Astrocyte (in vitro differentiated cells and primary cell): ENCODE measurements at regions not wholly inside any gene's neighbourhood (a gene's known extent, or its start where the extent isn't known, plus 50 kb on each side); places are given as distances from the start of the nearest gene placed in this dataset.

Source experiments
- DNase-seq: peaks from one replicate; pipeline ENCODE4 v3.0.0-alpha.2; 2010; ENCODE audit warnings: low read depth
- FAIRE-seq: peaks from 2 replicates; lab custom pipeline; 2011; peaks lifted over from hg19 to GRCh38; lab: Jason Lieb, UNC
- H2AFZ ChIP-seq: 2 replicates; pipeline ENCODE4 v1.6.0; 2012; ENCODE audit warnings: low read depth, low read length, inconsistent platforms
- H3K27ac ChIP-seq: 2 replicates; pipeline ENCODE4 v1.5.1; 2011; ENCODE audit warnings: low read depth, low read length, inconsistent platforms
- H3K27me3 ChIP-seq: 2 replicates; pipeline ENCODE4 v1.6.0; 2011; ENCODE audit warnings: low read length, inconsistent platforms; ENCODE audit not compliant: insufficient read depth
- H3K36me3 ChIP-seq: 2 replicates; pipeline ENCODE4 v1.5.1; 2011; ENCODE audit warnings: low read length, inconsistent platforms; ENCODE audit not compliant: insufficient read depth
- H3K4me1 ChIP-seq: 2 replicates; pipeline ENCODE4 v1.5.1; 2011; ENCODE audit warnings: low read length, inconsistent platforms; ENCODE audit not compliant: insufficient read depth
- H3K4me2 ChIP-seq: 2 replicates; pipeline ENCODE4 v1.6.0; 2012; ENCODE audit warnings: low read length, inconsistent platforms
- H3K4me3 ChIP-seq: 2 replicates; pipeline ENCODE4 v1.5.1; 2011; ENCODE audit warnings: low read depth, mild to moderate bottlenecking, low read length, inconsistent platforms; ENCODE audit not compliant: insufficient read depth
- H3K79me2 ChIP-seq: 2 replicates; pipeline ENCODE4 v1.6.0; 2012; ENCODE audit warnings: mild to moderate bottlenecking, low read length, inconsistent platforms; ENCODE audit not compliant: insufficient read depth
- H3K9ac ChIP-seq: 2 replicates; pipeline ENCODE4 v1.6.0; 2012; ENCODE audit warnings: mild to moderate bottlenecking, low read length, inconsistent platforms
- H3K9me3 ChIP-seq: 2 replicates; pipeline ENCODE4 v1.5.1; 2012; ENCODE audit warnings: low read depth, mild to moderate bottlenecking, low read length, inconsistent platforms; ENCODE audit not compliant: insufficient read depth
- H4K20me1 ChIP-seq: 2 replicates; pipeline ENCODE4 v1.6.0; 2012; ENCODE audit warnings: low read length, inconsistent platforms; ENCODE audit not compliant: insufficient read depth
- H3K27ac Mint-ChIP-seq: one replicate; pipeline ENCODE4 v1.8.0; 2021; ENCODE audit warnings: mild to moderate bottlenecking, mixed read lengths; ENCODE audit not compliant: unreplicated experiment
- H3K27me3 Mint-ChIP-seq: one replicate; pipeline ENCODE4 v1.8.0; 2021; ENCODE audit warnings: low read depth, mixed read lengths; ENCODE audit not compliant: unreplicated experiment
- H3K36me3 Mint-ChIP-seq: one replicate; pipeline ENCODE4 v1.8.0; 2021; ENCODE audit warnings: low read depth, mixed read lengths; ENCODE audit not compliant: unreplicated experiment
- H3K4me1 Mint-ChIP-seq: one replicate; pipeline ENCODE4 v1.8.0; 2021; ENCODE audit warnings: low read depth, mixed read lengths; ENCODE audit not compliant: unreplicated experiment
- H3K4me3 Mint-ChIP-seq: one replicate; pipeline ENCODE4 v1.8.0; 2021; ENCODE audit warnings: mild to moderate bottlenecking, moderate library complexity, mixed read lengths; ENCODE audit not compliant: unreplicated experiment
- H3K9me3 Mint-ChIP-seq: one replicate; pipeline ENCODE4 v1.8.0; 2021; ENCODE audit warnings: mild to moderate bottlenecking, mixed read lengths; ENCODE audit not compliant: unreplicated experiment
- EZH2 ChIP-seq: IDR thresholded peaks from 2 replicates; pipeline ENCODE4 v1.6.1; 2012; ENCODE audit warnings: mild to moderate bottlenecking, low read length, inconsistent platforms; ENCODE audit not compliant: insufficient read depth
- TF ChIP-seq, protein P1 (sequence below): IDR thresholded peaks from 2 replicates; pipeline ENCODE4 v1.5.1; 2011; ENCODE audit warnings: low read depth, mild to moderate bottlenecking, inconsistent platforms, low read length, moderate library complexity; ENCODE audit not compliant: insufficient read depth

GRCh38 chr17:74134991-74135390 lies 68.5 kb upstream of the RPL38 start:
- Histone ChIP-seq H3K79me2 (no peaks in the 10 kb centered on the region), H3K4me3 (no peak overlapping the region), H3K9ac (no peak overlapping the region), H3K9me3 (no peaks in the 10 kb centered on the region), H3K4me2 (no peak overlapping the region), H2AFZ (no peak overlapping the region), H3K27me3 (peaks cover under 1% of the 10 kb centered on the region), H3K27ac (no peak overlapping the region), H3K4me1 (no peaks in the 10 kb centered on the region), H4K20me1 (no peaks in the 10 kb centered on the region), H3K36me3 (no peaks in the 10 kb centered on the region)
- H3K27me3 Mint-ChIP-seq = peaks cover 34% of the 10 kb centered on the region
- FAIRE-seq (no peak), DNase-seq (no peak)
- H3K4me1 Mint-ChIP-seq = no peaks in the 10 kb centered on the region
- H3K36me3 Mint-ChIP-seq = no peaks in the 10 kb centered on the region
- H3K9me3 Mint-ChIP-seq = peaks cover 19% of the 10 kb centered on the region
- TF ChIP-seq EZH2 = no peak
- TF ChIP-seq, protein P1, sequence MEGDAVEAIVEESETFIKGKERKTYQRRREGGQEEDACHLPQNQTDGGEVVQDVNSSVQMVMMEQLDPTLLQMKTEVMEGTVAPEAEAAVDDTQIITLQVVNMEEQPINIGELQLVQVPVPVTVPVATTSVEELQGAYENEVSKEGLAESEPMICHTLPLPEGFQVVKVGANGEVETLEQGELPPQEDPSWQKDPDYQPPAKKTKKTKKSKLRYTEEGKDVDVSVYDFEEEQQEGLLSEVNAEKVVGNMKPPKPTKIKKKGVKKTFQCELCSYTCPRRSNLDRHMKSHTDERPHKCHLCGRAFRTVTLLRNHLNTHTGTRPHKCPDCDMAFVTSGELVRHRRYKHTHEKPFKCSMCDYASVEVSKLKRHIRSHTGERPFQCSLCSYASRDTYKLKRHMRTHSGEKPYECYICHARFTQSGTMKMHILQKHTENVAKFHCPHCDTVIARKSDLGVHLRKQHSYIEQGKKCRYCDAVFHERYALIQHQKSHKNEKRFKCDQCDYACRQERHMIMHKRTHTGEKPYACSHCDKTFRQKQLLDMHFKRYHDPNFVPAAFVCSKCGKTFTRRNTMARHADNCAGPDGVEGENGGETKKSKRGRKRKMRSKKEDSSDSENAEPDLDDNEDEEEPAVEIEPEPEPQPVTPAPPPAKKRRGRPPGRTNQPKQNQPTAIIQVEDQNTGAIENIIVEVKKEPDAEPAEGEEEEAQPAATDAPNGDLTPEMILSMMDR = no peak
- no peak overlapping the region for H3K4me3 Mint-ChIP-seq
- no peak overlapping the region for H3K27ac Mint-ChIP-seq

DNA sequence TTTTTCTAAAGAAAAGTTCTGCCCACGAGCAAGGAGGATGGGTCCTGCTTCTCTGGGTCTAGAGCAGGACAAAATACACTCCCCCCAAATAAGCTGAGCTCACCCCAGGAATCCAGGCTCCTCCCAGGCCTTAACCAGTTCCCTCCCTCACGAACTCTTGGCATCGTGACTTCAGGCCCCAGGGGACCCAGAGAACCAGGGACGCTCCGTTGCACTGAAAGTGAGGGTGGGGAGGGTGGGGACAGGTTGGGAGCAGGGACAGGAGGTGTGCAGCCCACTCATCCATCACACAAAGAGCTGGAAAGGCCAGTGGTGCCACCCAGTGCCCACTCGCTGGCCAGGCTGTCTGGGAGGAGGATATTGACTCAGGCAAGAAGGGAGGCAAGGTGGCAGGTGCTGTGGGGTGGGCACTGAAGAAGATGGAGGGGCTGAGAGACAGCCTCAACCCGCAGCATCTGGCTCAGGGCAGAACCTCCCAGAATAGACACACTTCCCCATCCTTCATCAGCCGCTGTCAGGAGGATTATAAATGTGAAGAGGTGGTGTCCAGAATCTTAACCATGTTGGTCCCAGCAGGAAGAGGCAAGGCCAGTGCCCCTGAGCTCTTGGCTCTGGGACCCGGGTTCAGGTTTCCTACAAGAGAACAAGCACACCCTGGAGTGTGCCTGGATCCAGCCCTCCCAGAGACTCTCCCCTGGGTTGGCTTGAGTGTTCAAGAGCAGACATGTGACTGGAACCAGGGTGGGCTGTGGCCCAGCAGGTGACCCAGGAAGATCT lies 67.9 kb upstream of the RPL38 start:
- Histone ChIP-seq H3K4me3 (no peak overlapping the region), H4K20me1 (no peaks in the 10 kb centered on the region), H3K9me3 (no peaks in the 10 kb centered on the region), H3K79me2 (no peaks in the 10 kb centered on the region), H3K27ac (no peak overlapping the region), H3K4me2 (no peak overlapping the region), H3K9ac (no peak overlapping the region), H3K27me3 (no peaks in the 10 kb centered on the region), H3K4me1 (no peaks in the 10 kb centered on the region), H3K36me3 (no peaks in the 10 kb centered on the region), H2AFZ (no peak overlapping the region)
- FAIRE-seq (no peak), DNase-seq (no peak)
- H3K36me3 Mint-ChIP-seq = no peaks in the 10 kb centered on the region
- TF ChIP-seq EZH2 = no peak
- TF ChIP-seq, protein P1 = no peak
- H3K27me3 Mint-ChIP-seq = peaks cover 31% of the 10 kb centered on the region
- no peak overlapping the region for H3K27ac Mint-ChIP-seq
- no peak overlapping the region for H3K4me3 Mint-ChIP-seq
- H3K4me1 Mint-ChIP-seq = no peaks in the 10 kb centered on the region
- H3K9me3 Mint-ChIP-seq = peaks cover 23% of the 10 kb centered on the region

DNA sequence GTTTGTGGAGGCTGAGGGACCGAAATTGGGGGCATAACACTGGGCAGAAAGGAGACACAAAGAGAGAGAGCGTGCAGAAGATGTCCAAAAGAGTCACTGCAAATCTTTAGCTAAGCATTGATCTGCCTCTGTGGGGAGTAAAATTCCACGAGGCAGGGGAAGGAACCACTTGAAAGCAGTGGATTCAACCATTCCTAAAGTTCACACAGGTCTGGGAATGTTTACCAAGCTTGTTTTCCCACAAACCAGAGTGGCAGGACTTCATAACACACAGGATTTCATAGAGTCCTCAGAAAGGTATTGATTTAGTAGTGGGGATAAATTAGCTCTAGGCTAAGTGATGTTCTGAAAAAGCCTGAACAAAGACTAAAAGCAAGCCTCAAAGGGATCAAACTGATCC lies 66.1 kb upstream of the RPL38 start:
- no peaks in the 10 kb centered on the region for H3K36me3 ChIP-seq
- Mint-ChIP-seq H3K27me3 (peaks cover 21% of the 10 kb centered on the region), H3K4me3 (no peak overlapping the region), H3K27ac (no peak overlapping the region), H3K36me3 (no peaks in the 10 kb centered on the region), H3K4me1 (no peaks in the 10 kb centered on the region), H3K9me3 (peaks cover 19% of the 10 kb centered on the region)
- H3K9ac ChIP-seq = no peak overlapping the region
- H3K9me3 ChIP-seq = no peaks in the 10 kb centered on the region
- no peak overlapping the region for H3K4me3 ChIP-seq
- DNase-seq = no peak
- no peak overlapping the region for H3K4me2 ChIP-seq
- no peaks in the 10 kb centered on the region for H3K4me1 ChIP-seq
- no peaks in the 10 kb centered on the region for H3K79me2 ChIP-seq
- H3K27me3 ChIP-seq = no peaks in the 10 kb centered on the region
- no peaks in the 10 kb centered on the region for H4K20me1 ChIP-seq
- no peak for TF ChIP-seq EZH2
- TF ChIP-seq, protein P1 = no peak
- FAIRE-seq = no peak
- H3K27ac ChIP-seq = no peak overlapping the region
- no peak overlapping the region for H2AFZ ChIP-seq
